ENCODE measurements at regions not wholly inside any gene's neighbourhood (a gene's known extent, or its start where the extent isn't known, plus 50 kb on each side); places are given as distances from the start of the nearest gene placed in this dataset.

DNA sequence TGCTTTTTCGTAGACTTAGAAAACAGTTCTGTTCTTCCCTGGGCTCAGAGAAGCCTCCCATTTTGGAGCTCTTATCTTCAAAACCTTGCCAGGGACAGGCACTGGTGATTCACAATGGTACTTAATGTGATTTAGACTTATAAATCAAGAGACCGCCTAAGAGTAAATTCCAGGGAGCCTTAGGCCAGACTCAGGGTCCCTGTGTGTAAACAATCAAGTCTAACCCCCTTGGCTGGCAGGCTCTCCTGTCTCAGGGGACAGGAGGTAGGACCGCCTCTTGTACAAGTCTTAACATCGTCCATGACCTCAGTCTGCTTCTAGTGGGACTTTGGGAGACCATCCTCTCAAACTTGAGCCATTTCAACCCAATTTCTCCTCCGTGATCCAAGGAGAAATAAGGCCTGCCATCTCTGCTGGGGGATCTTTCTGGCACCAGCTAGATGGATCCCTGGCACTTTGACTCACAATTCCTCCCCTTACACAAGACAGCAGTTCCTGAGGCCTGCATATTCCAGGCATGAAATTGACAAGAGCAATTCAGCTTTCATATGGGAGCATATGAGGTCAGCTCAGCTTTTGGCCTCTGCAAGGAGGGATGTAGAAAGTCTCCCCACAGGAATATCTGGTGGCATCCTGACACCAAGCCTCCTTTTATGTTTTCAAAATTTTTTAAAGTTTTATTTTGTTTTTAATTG, 487.0 kb downstream of the TNS1 start:
- DNase-seq, result no peak

- DNase-seq, result no peak
These were observed 489.5 kb downstream of the TNS1 start for GRCh38 chr2:217513258-217513657.

DNA sequence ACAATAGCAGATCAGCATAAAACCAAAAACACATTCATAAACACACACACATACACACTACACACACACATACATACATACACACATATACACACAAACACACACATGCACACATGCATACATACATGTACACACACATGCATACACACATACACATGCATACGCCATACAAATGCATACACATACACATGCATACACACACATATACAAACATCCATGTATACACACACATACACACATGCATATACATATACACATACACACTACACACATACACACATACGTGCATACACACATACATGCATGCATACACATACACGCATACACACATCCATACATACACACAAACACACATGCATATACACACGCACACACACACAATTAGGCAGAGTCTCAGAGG, 490.1 kb downstream of the TNS1 start:
- DNase-seq, result no peak

- DNase-seq, result no peak
These were observed 490.5 kb downstream of the TNS1 start for GRCh38 chr2:217512259-217512658.

- no peak for DNase-seq
These were observed 490.9 kb downstream of the TNS1 start for GRCh38 chr2:217511850-217512249.

DNA sequence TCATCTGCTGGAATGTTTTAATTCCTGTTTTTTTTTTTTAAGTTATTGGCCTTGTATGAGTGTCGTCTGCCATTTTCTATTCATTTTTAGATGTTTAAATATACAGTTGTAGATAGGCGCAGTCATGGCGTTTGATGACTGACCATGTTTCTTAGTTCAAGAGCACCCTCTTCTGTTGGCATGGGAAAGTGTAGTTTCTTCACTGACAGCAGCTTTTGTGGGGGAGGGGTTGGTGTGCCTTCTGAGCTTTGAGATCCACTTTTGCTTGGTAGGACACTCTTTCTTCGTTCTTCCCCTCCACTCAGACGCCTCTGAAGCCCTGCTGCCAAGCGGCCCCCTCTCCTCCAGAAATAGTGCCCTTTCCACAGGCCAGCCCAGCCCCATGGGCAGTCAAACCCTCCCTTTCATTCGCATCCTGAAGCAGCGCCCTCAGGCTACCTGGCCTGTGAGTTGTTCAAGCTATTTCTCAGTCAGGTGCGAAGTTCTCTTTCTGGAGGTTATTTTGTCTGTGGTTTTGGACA, 492.0 kb downstream of the TNS1 start:
- DNase-seq, result peak; percentile 19 to 27

DNA sequence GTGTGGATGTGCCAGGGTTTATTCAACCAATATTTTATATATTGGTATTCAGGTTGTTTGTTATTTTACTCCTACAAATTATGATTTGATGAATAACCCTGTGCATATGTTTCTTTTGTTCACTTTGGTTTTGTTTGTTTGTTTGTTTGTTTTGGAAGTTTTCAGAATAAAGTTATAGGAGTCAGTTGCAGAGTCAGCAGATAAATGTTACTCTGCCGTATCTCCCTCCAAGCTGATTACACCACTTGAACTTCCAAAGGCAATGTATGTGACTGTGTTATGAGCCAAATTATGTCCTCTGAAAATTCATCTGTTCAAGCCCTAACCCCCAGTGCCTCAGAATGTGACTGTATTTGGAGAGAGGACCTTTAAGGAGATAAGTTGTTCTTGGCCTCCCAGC, 497.5 kb downstream of the TNS1 start:
- no peak for DNase-seq

- no peak for DNase-seq
These were observed 500.9 kb downstream of the TNS1 start for GRCh38 chr2:217501887-217502286.

DNA sequence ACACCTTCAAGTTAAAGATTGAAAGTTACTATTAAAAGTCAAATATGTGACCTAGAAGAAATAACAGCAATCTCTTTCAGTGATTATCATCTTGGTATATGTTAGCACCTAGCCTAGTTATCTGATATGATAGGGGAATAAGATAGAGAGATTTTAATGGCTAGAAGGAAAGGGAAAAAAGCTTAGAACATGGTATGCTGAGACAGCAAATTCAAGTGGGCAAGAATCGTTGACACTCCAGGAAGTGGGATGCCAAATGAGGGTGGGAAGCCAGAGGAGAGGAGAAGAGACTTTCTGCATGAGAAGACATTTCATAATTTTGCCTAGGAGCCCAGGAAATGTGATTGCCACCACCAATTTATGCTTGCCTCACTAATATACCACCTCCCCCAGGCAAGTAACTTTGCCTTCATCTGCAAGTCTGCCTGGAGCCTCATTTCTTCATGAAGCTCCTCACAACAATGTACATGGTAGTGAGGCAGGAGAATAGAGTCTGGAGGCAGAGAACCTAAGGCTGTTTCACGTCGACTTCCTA, 504.9 kb downstream of the TNS1 start:
- DNase-seq, result no peak

DNA sequence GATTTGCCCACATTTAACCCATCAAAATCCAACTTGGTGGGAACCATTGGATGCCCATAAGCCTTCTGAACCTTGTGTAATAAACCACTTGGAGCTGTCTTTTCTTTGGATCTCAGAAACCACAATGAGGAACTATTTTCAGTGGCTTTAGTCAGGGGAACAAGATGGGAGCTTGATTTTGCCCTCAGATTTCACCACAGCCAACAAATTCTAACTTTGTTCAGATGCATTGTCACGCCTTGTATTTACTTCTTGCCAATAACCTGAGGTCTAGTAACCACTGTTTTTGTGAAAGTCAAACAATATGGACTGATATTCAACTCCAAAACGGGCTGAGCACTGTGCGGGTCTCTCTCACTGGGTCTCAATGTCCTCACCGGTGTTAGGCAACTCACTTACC, 508.2 kb downstream of the TNS1 start:
- DNase-seq, result no peak

DNA sequence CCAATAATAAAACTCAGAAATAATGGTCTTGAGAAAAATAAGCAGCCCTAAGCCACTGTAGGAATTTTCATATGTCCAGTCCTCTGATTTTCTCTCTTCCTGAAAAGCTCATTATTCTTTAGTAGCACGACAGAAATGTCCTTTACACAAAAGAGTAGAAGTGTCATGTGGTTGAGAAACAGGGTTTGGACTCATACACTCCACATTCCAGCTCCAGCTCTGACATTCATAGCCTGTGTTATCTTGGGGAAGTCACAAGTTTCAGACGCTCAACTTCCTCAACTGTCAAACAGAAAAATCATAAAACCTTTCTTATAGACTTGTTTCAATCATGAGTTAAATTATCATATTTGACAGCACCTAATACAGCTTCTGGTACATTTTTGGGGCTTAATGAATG, 511.5 kb downstream of the TNS1 start:
- no peak for DNase-seq

GRCh38 chr2:217489145-217489960, 513.4 kb downstream of the TNS1 start:
- no peak for DNase-seq

GRCh38 chr2:217484046-217484445, 518.7 kb downstream of the TNS1 start:
- no peak for DNase-seq

DNA sequence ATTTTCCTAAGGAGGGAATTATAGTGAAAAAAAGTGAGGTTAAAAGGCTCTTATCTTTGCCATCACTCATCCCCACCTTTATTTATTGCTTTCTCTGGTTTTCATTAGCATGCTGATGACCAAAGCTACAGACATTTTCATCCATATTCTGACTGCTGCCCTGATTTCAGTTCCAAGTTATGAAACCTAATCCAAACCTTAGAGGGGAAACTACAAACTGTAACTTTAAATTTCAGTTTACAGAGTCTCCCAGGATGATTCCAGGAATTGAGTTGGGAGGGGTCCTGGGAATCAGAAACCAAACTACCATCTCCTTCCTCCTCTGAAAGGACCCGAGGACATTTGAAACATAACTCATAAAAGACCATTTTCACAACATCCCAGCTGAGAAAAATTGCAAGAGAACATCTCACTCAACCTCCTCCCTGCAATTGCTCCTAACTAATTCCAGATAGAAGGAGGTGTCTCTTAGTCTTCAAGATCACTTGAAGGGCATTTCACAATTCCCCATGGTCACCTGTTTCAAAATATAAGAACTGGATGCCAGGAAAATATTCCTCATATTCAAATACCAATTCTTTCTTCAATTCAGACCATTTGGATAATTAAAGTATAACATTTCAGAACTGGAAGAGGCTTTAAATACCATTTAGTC, 520.6 kb downstream of the TNS1 start:
- DNase-seq, result no peak

DNA sequence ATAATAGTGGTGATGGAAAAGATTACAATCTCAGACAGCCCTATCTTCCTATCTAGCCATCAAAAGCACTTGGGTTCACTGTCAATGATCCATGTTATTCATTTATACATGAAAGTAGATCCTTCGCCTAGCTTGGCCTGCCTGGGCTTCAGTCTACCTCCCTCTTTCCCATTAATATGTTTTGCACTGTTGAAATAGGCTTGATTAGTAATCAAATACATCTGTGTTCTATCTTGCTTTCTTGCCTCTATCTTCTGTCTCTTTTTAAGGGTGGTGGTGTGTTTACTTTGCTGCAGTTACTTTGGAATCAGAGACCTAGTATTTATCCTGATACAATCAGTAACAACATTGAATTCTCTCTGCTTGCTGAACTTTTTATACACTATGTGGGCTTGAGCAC, 521.2 kb downstream of the TNS1 start:
- no peak for DNase-seq

DNA sequence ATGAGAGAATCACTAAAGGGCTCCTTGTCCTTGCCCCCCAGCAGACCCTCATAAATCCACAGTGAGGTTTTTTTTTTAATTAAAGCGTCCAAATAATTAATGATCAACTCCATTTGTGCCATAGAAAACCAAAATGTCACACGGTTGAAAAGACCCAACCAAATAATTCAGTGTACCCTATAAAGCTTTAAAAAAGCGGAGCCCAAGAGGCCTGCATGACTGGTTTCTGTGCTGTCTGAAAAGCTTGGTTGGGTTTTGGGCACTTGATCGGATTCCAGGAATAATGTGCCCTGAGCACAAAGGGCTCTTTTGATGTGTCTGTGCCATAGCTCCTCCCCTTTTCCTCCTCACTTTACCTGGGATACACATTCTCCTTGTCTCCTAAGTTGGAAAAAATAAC, 523.2 kb downstream of the TNS1 start:
- no peak for DNase-seq

- DNase-seq, result no peak
These were observed 523.9 kb downstream of the TNS1 start for GRCh38 chr2:217478831-217479455.

GRCh38 chr2:217477583-217477982, 525.2 kb downstream of the TNS1 start:
- DNase-seq, result no peak

- DNase-seq, result no peak
These were observed 527.0 kb downstream of the TNS1 start for GRCh38 chr2:217475791-217476190.

DNA sequence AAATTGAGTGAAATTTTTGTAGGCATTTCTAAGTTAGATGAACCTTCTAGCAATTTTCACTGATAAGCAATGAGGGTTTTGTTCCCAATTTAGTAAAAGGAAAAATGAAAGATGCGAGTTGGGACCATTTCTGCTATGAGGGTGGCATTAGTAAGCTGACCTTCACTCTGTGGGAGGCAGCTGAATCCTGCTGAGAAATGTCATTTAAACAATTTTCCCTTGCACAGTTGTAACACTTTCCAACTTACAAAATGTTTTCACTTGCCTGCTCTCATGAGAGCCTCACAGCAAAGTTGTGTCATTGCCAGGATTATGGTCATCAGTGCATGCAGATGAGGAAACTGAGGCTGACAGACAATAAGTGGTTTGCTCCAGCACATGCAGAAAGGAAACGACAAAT, 527.7 kb downstream of the TNS1 start:
- no peak for DNase-seq

GRCh38 chr2:217471319-217471718, 531.5 kb downstream of the TNS1 start:
- no peak for DNase-seq

DNA sequence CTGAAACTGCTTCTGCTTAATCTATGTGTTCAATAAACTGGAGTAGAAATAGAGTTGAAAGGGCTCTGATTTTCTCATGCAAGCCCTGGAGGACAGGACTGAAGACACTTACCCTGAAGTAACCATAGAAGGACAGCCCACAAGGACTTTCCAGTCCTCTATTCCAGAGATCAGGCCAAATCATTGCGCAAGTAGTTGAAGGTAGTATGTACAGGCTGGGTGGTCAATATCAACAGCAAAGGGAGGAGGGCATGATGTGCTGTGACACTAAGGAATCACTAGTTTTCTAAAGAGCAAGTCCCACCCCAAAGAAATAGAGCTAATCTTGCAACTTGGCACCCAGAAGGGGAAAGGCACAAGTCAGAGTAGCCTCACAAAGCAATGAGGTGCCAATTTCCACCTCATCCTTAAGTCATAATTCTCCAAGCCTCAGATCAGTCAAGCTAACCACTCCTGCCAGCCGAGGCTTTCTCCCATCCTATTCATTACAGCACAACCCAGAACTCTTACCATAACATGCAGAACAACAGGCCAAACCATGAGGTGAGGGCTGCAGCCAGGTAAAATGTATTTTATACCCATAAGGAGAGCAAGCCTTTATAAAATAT, 533.5 kb downstream of the TNS1 start:
- DNase-seq, result no peak
